ENCODE measurements at regions not wholly inside any gene's neighbourhood (a gene's known extent, or its start where the extent isn't known, plus 50 kb on each side); places are given as distances from the start of the nearest gene placed in this dataset.

DNA sequence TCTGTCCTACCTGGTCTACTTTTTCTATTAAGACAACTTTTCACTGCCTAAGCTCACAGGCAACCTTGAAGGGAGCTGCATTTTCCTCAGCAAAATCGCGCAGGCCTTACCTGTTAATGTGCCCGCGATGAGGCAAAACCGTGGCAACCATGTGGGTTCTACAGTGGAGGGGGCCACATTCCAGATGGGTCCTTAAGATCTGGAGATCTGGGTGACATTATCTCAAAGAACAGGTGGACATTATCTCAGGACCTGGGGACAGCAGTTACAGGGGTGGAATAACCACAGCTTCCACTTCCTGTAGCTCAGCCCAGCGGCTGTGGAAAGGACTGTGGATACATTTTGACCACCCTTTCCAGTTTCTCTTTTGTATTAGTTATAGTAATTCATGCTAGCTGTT lies 112.8 kb upstream of the PTCH1 start:
- DNase-seq (ENCODE audit: low read depth in 2 of 2): no peak
- no peak overlapping the region for H3K4me3 ChIP-seq (replicated peaks in 1 of 2; ENCODE audit: low read depth in 2 of 2, low read length in 2 of 2)
- TF ChIP-seq, protein P1, sequence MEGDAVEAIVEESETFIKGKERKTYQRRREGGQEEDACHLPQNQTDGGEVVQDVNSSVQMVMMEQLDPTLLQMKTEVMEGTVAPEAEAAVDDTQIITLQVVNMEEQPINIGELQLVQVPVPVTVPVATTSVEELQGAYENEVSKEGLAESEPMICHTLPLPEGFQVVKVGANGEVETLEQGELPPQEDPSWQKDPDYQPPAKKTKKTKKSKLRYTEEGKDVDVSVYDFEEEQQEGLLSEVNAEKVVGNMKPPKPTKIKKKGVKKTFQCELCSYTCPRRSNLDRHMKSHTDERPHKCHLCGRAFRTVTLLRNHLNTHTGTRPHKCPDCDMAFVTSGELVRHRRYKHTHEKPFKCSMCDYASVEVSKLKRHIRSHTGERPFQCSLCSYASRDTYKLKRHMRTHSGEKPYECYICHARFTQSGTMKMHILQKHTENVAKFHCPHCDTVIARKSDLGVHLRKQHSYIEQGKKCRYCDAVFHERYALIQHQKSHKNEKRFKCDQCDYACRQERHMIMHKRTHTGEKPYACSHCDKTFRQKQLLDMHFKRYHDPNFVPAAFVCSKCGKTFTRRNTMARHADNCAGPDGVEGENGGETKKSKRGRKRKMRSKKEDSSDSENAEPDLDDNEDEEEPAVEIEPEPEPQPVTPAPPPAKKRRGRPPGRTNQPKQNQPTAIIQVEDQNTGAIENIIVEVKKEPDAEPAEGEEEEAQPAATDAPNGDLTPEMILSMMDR (IDR thresholded peaks at IDR 0.05; ENCODE audit: low read depth, low read length): no peak

DNA sequence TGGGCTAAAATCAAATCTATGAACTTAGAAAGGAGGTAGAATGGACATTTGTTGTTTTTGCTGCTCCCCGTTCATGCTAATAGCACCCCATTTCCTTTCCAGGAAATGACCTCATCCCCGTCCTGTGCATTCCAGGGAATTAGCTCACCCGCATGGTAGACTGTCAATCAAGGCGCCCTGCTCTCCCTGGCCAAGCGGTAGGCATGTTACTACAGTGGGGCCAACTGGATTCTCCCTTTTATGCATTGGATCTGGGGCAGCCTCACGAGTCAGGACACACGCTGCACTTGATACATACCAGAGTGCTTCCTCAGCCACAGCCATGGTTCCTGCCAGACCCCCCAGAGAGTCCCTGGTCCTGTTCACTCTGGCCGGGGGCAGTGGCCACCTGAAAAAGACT lies 111.0 kb upstream of the PTCH1 start:
- no peak overlapping the region for H3K4me3 ChIP-seq (replicated peaks in 1 of 2; ENCODE audit: low read depth in 2 of 2, low read length in 2 of 2)
- TF ChIP-seq, protein P1 (IDR thresholded peaks at IDR 0.05; ENCODE audit: low read depth, low read length): no peak
- DNase-seq (ENCODE audit: low read depth in 2 of 2): no peak

DNA sequence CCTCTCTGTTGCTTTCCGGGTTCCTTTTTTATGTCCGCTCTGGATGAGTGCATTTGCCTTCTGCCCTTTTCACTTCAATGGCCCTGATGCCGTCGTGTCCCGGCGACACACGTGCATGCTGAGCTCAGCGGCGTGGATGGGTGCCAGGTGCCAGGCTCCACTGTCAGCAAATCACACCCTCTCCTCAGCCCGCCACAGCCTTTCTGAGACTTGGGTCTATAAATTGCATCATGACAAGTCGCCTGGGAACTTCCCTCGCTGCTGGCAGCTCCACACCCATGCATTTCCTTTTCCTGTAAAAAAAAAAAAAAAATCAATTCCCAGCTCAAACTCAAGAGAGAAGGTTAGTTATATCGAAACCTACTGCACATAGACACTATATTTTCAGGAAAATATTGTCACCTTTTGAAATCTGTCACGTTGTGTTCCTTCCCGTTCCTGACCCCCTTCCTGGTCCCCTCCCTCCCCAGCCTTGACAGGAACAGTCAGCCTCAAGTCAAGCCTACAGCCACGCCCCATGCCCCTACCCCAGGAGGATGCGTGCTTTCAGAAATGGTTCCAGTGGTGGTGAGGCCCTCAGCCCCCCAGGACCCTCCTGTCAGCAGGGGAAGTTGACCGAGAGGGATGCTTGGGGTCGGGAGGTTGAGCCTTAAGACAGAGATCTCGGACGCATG lies 110.3 kb upstream of the PTCH1 start:
- TF ChIP-seq, protein P1 (IDR thresholded peaks at IDR 0.05; ENCODE audit: low read depth, low read length): no peak
- DNase-seq (ENCODE audit: low read depth in 2 of 2): peak in 1 of 2 donors; percentile 13
- H3K4me3 ChIP-seq (replicated peaks in 1 of 2; ENCODE audit: low read depth in 2 of 2, low read length in 2 of 2): no peak overlapping the region

DNA sequence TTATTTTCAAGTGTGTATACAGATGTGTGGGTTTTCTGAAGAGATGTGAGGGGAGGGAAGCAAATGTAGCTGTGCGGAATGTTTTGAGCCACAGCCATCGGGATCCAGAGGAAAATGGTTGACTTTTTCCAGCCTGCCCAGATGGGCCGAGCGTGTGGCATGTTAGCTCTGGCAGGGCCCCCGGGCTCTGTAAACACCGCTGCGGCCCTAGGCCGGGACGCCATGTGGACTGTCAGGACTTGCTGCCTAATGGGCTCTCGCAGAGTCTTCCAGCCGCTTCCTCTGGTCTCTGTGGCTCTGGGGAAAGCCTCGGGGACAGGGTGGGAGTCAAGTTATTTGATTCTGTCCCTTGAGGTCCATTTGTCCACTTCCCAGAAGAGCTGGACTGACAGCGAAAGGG lies 109.6 kb upstream of the PTCH1 start:
- no peak for DNase-seq (ENCODE audit: low read depth in 2 of 2)
- TF ChIP-seq, protein P1 (IDR thresholded peaks at IDR 0.05; ENCODE audit: low read depth, low read length): no peak
- H3K4me3 ChIP-seq (replicated peaks in 1 of 2; ENCODE audit: low read depth in 2 of 2, low read length in 2 of 2): no peak overlapping the region

DNA sequence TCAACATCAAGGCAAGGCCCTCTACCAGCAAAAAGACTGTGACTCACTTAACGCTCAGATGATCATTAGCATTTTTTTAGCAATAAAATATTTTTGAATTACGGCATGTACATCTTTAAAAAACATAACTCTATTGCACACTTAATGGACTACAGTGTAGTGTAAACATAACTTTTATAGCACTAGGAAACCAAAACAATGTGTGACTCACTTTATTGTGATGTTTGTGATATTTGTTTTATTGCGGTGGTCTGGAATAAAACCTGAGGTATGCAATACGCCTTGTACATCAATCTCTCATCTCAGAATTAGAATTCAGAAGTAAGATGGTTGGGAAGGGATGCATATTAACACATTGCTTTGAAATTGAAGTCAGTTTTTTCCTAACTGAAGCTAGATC lies 106.9 kb upstream of the PTCH1 start:
- H3K4me3 ChIP-seq (replicated peaks in 1 of 2; ENCODE audit: low read depth in 2 of 2, low read length in 2 of 2): no peak overlapping the region
- TF ChIP-seq, protein P1 (IDR thresholded peaks at IDR 0.05; ENCODE audit: low read depth, low read length): no peak
- no peak for DNase-seq (ENCODE audit: low read depth in 2 of 2)

DNA sequence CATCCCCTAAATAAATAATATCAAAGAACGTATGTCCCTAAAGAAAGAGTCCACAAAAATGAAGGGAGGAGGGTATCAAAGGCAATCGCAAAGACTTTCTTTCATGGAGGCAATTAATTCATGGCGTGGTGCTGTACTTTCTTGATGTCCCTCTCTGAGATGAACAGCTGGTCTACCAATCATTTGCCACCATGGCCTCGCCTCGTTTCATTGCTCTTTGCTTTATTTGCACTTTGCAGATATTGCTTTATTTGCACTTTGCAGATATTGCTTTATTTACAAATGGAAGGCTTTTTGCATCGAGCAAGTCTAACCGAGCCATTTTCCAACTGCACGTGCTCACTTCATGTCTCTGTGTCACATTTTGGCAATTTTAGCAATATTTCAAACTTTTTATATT lies 104.0 kb upstream of the PTCH1 start:
- TF ChIP-seq, protein P1 (IDR thresholded peaks at IDR 0.05; ENCODE audit: low read depth, low read length): no peak

DNA sequence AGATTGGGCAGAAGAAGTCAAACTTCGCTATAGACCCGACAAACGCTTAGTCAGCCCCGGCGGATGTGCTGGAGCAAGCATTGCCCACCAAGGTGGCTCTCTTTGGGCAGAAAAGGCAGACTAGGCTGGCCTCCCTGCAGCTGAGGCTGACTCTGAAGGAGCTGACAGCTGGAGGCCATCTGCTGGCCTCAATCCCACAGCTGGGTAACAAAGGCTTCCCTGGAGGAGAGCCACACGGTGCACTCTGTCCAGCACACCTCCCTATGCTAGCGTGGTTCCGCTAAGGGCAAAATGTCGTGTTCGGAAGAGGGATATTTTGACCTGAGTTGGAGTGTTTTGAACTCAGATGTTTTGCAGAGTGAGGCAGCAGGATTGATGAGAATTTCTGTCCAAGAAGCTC lies 103.5 kb upstream of the PTCH1 start:
- no peak overlapping the region for H3K4me3 ChIP-seq (replicated peaks in 1 of 2; ENCODE audit: low read depth in 2 of 2, low read length in 2 of 2)
- no peak for DNase-seq (ENCODE audit: low read depth in 2 of 2)
- TF ChIP-seq, protein P1 (IDR thresholded peaks at IDR 0.05; ENCODE audit: low read depth, low read length): no peak

More for the DNA sequence above, 104.0 kb upstream of the PTCH1 start:
- no peak overlapping the region for H3K4me3 ChIP-seq (replicated peaks in 1 of 2; ENCODE audit: low read depth in 2 of 2, low read length in 2 of 2)
- DNase-seq (ENCODE audit: low read depth in 2 of 2): no peak

Measured in cardiac fibroblast (primary cell).